OCI-LY1 (cell line): ENCODE measurements at regions not wholly inside any gene's neighbourhood (a gene's known extent, or its start where the extent isn't known, plus 50 kb on each side); places are given as distances from the start of the nearest gene placed in this dataset.
"Not testable (repeated sequence)": the region's sequence is repeated elsewhere in the genome, so short reads cannot be mapped to it uniquely, and the experiment has no call there.

Experiments
- CTCF ChIP-seq: fragments of 200-600 bp; sonication (generic), shearing (Covaris generic); IDR thresholded peaks from 2 replicates; pipeline ENCODE4 v1.5.1; 2017; ENCODE audit warnings: mild to moderate bottlenecking, antibody characterized with exemption, low read length, moderate library complexity, mixed read lengths
- EZH2 ChIP-seq: fragments of 200-600 bp; sonication (generic), shearing (Covaris generic); IDR thresholded peaks from 2 replicates; pipeline ENCODE4 v1.8.0; 2017; ENCODE audit warnings: borderline replicate concordance, mixed run types, mild to moderate bottlenecking, antibody characterized with exemption, low read length, moderate library complexity, mixed read lengths

GRCh38 chr9:63326665-63327064 lies 1958.3 kb downstream of the FOXD4L5 start:
- TF ChIP-seq CTCF, EZH2: not testable (repeated sequence)
